IMR-90 (cell line): ENCODE measurements at regions not wholly inside any gene's neighbourhood (a gene's known extent, or its start where the extent isn't known, plus 50 kb on each side); places are given as distances from the start of the nearest gene placed in this dataset.
A peak's percentile ranks its signal among the peaks of the same experiment; 100 is the strongest.

Experiments used
- ATAC-seq: fragments of 200-7000 bp; cut with Tn5 transposase; 2 replicates; pipeline ENCODE4 v1.9.1; 2020; ENCODE audit warnings: low read depth, mild to moderate bottlenecking, moderate library complexity
- BruUV-seq: library from RNA; stranded (reverse); fragments of 400-500 nt; replicated peaks from 2 replicates; lab custom pipeline; 2021; lab: Mats Ljungman, UMichigan
- CTCF ChIA-PET: fragments of 300-600 bp; formaldehyde crosslinking; extraction: SDS; loops from one replicate; lab custom pipeline; 2021; ENCODE audit warnings: antibody characterized with exemption; lab: Yijun Ruan, JAX
- POLR2A ChIA-PET: fragments of 300-600 bp; sonication (Branson Sonifier 250); formaldehyde crosslinking; loops from one replicate; lab custom pipeline; 2022; ENCODE audit warnings: antibody characterized with exemption; ENCODE audit not compliant: unreplicated experiment; lab: Charles Lee
- DNase-seq: peaks from one replicate; pipeline ENCODE4 v3.0.0; 2013
- H2AFZ ChIP-seq: replicated peaks from 2 replicates; pipeline ENCODE3; 2013; ENCODE audit warnings: low read length, mild to moderate bottlenecking; ENCODE audit not compliant: poor library complexity
- H2AK5ac ChIP-seq: 2 replicates; pipeline ENCODE4 v1.6.1; 2013; ENCODE audit warnings: low read depth, low read length, inconsistent platforms
- H2AK9ac ChIP-seq: replicated peaks from 2 replicates; pipeline ENCODE3; 2013; ENCODE audit warnings: mild to moderate bottlenecking, low read depth, low read length, moderate library complexity; ENCODE audit not compliant: poor library complexity
- H2BK120ac ChIP-seq: 2 replicates; pipeline ENCODE4 v1.6.1; 2013; ENCODE audit warnings: low read depth, low read length, inconsistent platforms
- H2BK15ac ChIP-seq: 3 replicates; pipeline ENCODE4 v1.6.1; 2013; ENCODE audit warnings: low read depth, low read length, inconsistent platforms
- H2BK20ac ChIP-seq: 2 replicates; pipeline ENCODE4 v1.6.1; 2013; ENCODE audit warnings: low read depth, mild to moderate bottlenecking, inconsistent platforms, low read length, moderate library complexity
- H2BK5ac ChIP-seq: 2 replicates; pipeline ENCODE4 v1.6.1; 2013; ENCODE audit warnings: mild to moderate bottlenecking, low read depth, low read length, inconsistent platforms; ENCODE audit not compliant: poor library complexity, severe bottlenecking
- H3K14ac ChIP-seq: replicated peaks from 2 replicates; pipeline ENCODE4 v1.6.1; 2013; ENCODE audit warnings: low read depth, low read length, inconsistent platforms
- H3K18ac ChIP-seq: 2 replicates; pipeline ENCODE4 v1.6.1; 2013; ENCODE audit warnings: low read depth, low read length, control low read depth
- H3K23ac ChIP-seq: 2 replicates; pipeline ENCODE4 v1.6.1; 2013; ENCODE audit warnings: low read depth, low read length, inconsistent platforms
- H3K27ac ChIP-seq: 2 replicates; pipeline ENCODE4 v1.5.1; 2013; ENCODE audit warnings: mild to moderate bottlenecking, control low read depth, low read length; ENCODE audit not compliant: insufficient read depth
- H3K27me3 ChIP-seq: 2 replicates; pipeline ENCODE4 v1.6.1; 2013; ENCODE audit warnings: low read length; ENCODE audit not compliant: control insufficient read depth, insufficient read depth
- H3K36me3 ChIP-seq: 2 replicates; pipeline ENCODE4 v1.6.1; 2013; ENCODE audit warnings: low read length, mixed read lengths; ENCODE audit not compliant: control insufficient read depth, insufficient read depth
- H3K4ac ChIP-seq: 2 replicates; pipeline ENCODE4 v1.6.1; 2013; ENCODE audit warnings: low read depth, low read length, inconsistent platforms
- H3K4me1 ChIP-seq: 2 replicates; pipeline ENCODE4 v1.6.1; 2013; ENCODE audit warnings: low read length, mixed read lengths; ENCODE audit not compliant: control insufficient read depth, insufficient read depth
- H3K4me2 ChIP-seq: 2 replicates; pipeline ENCODE4 v1.6.1; 2013; ENCODE audit warnings: low read depth, mild to moderate bottlenecking, control low read depth, low read length, moderate library complexity
- H3K4me3 ChIP-seq: 2 replicates; pipeline ENCODE4 v1.5.1; 2013; ENCODE audit warnings: low read depth, mild to moderate bottlenecking, control low read depth, low read length, moderate library complexity; ENCODE audit not compliant: insufficient read depth
- H3K56ac ChIP-seq: 2 replicates; pipeline ENCODE4 v1.6.1; 2013; ENCODE audit warnings: low read length, inconsistent platforms; ENCODE audit not compliant: insufficient read depth; ENCODE audit errors: extremely low read depth
- H3K79me1 ChIP-seq, 2 experiments: 2 replicates each; pipeline ENCODE4 v1.6.1; 2013; ENCODE audit warnings: low read length in 2 of 2, inconsistent platforms in 1 of 2, low read depth in 1 of 2
- H3K9ac ChIP-seq: 2 replicates; pipeline ENCODE4 v1.6.1; 2013; ENCODE audit warnings: low read depth, low read length, control low read depth
- H3K9me1 ChIP-seq: 2 replicates; pipeline ENCODE4 v1.6.1; 2013; ENCODE audit warnings: low read length, inconsistent platforms; ENCODE audit not compliant: insufficient read depth
- H3K9me3 ChIP-seq: 2 replicates; pipeline ENCODE4 v1.6.1; 2013; ENCODE audit warnings: low read length; ENCODE audit not compliant: control insufficient read depth, insufficient read depth
- H4K20me1 ChIP-seq: 2 replicates; pipeline ENCODE4 v1.6.1; 2013; ENCODE audit warnings: low read length, inconsistent platforms; ENCODE audit not compliant: insufficient read depth
- H4K5ac ChIP-seq: 2 replicates; pipeline ENCODE4 v1.6.1; 2013; ENCODE audit warnings: mild to moderate bottlenecking, low read depth, low read length, control low read depth
- H4K8ac ChIP-seq, 2 experiments: 2 replicates each; pipeline ENCODE4 v1.6.1; 2013; ENCODE audit warnings: low read depth in 2 of 2, low read length in 2 of 2, control low read depth in 1 of 2, inconsistent platforms in 1 of 2
- H4K91ac ChIP-seq: 2 replicates; pipeline ENCODE4 v1.6.1; 2013; ENCODE audit warnings: low read depth, low read length, inconsistent platforms; ENCODE audit not compliant: insufficient read depth
- CHD1 ChIP-seq: IDR thresholded peaks from 2 replicates; pipeline ENCODE4 v1.6.1; 2012; ENCODE audit warnings: low read depth, low read length, improper control_type of control experiment
- MAFK ChIP-seq: IDR thresholded peaks from 2 replicates; pipeline ENCODE4 v1.6.1; 2012; ENCODE audit warnings: low read depth, low read length, improper control_type of control experiment
- MXI1 ChIP-seq: IDR thresholded peaks from 2 replicates; pipeline ENCODE4 v1.6.1; 2012; ENCODE audit warnings: low read depth, mild to moderate bottlenecking, low read length, moderate library complexity, borderline replicate concordance
- NFE2L2 ChIP-seq: fragments of 150-350 bp; IDR thresholded peaks from 2 replicates; pipeline ENCODE4 v1.6.1; 2016; ENCODE audit warnings: low read depth, mild to moderate bottlenecking, low read length
- RFX5 ChIP-seq: IDR thresholded peaks from 2 replicates; pipeline ENCODE4 v1.8.0; 2012; ENCODE audit warnings: low read depth, mild to moderate bottlenecking, low read length, moderate library complexity
- SMC3 ChIP-seq: fragments of 150-350 bp; IDR thresholded peaks from 2 replicates; pipeline ENCODE4 v1.6.1; 2016; ENCODE audit warnings: low read depth, mild to moderate bottlenecking, antibody characterized with exemption, low read length, moderate library complexity
- WGBS, 2 experiments: methylation state at CpG; one replicate each; pipeline versions ENCODE4 v1.1.5 to v1.1.7; 2013; ENCODE audit warnings: missing lambda C conversion rate in 2 of 2; ENCODE audit not compliant: insufficient read length in 1 of 2; ENCODE audit errors: extremely low coverage in 2 of 2; 5-methylcytosine and 5-hydroxymethylcytosine counted together
- dilution Hi-C: fragments of 300-500 bp; cut with HindIII; formaldehyde crosslinking; loops from one replicate; pipeline ENCODE4 v1.14.3; 2018; ENCODE audit warnings: low sequenced_read_pairs; ENCODE audit not compliant: unreplicated experiment
- in situ Hi-C: fragments of 300-500 bp; cut with MboI; formaldehyde crosslinking; loops from 3 replicates; pipeline ENCODE4 v1.14.3; 2019; ENCODE audit warnings: low sequenced_read_pairs, inconsistent platforms, mixed read lengths
- intact Hi-C: fragments of 100-400 bp; cut with micrococcal nuclease; formaldehyde crosslinking; loops from 2 replicates; pipeline ENCODE4 v1.10.0; 2022
- TF ChIP-seq, protein P1 (sequence below): conservative IDR thresholded peaks from 2 replicates; pipeline ENCODE4 v1.5.1; 2012; ENCODE audit warnings: mild to moderate bottlenecking, low read depth, low read length, improper control_type of control experiment
- TF ChIP-seq, protein P2 (sequence below): fragments of 150-350 bp; IDR thresholded peaks from 2 replicates; pipeline ENCODE4 v1.6.1; 2016; ENCODE audit warnings: low read depth, mild to moderate bottlenecking, low read length, moderate library complexity, borderline replicate concordance

DNA sequence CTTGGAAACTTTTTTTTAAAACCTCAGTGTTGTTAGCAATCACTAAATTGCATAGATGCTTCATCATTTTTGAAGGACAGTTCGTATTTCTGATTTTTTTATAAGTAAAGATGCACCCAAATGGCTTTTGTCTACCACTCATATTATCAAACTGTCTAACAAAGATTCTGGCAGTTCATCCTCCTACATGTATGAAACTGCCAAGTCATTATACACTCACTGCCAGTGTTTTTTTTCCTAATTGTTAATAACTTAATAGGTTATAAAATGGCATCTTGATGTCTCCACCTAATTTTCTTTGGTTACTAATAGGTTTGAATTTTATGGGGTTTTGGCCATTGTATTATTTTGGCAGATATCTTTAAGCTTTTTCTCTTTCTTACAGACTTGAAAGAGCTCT is 77.0 kb downstream of the HTR5A start:
- no peak overlapping the region for H2BK5ac ChIP-seq
- no peak overlapping the region for H3K4me3 ChIP-seq
- no peak overlapping the region for H3K56ac ChIP-seq
- no peak overlapping the region for H4K91ac ChIP-seq
- H3K9ac ChIP-seq: no peak overlapping the region
- no peak overlapping the region for H2AFZ ChIP-seq
- H3K4ac ChIP-seq: no peak overlapping the region
- no CpG with 5 or more reads among the region's 1 CpG for WGBS, 2 experiments
- H3K79me1 ChIP-seq: no peaks in the 10 kb centered on the region
- CTCF ChIA-PET: interaction anchor here (0.7 kb wide), 1 partner anchor 1965 kb away, joined by 4 read pairs; no protein-coding TSS in a partner anchor
- H3K27me3 ChIP-seq: peaks cover 2% of the 10 kb centered on the region; the same call in 1 of the 2 replicates
- intact Hi-C loops (no loop called here), in situ Hi-C loops (no loop called here), dilution Hi-C loops (no loop called here)
- no peak overlapping the region for H3K14ac ChIP-seq
- H3K9me1 ChIP-seq: no peaks in the 10 kb centered on the region
- no peak for DNase-seq
- POLR2A ChIA-PET: no interaction called here
- no peaks in the 10 kb centered on the region for H4K20me1 ChIP-seq
- no peak overlapping the region for H3K18ac ChIP-seq
- no peak overlapping the region for H4K5ac ChIP-seq
- H3K23ac ChIP-seq: no peak overlapping the region
- H3K9me3 ChIP-seq: no peaks in the 10 kb centered on the region
- H2BK20ac ChIP-seq: no peak overlapping the region
- BruUV-seq: no TSS peak
- no peak overlapping the region for H4K8ac ChIP-seq
- no peak overlapping the region for H2BK15ac ChIP-seq
- no peak overlapping the region for H2AK9ac ChIP-seq
- no peaks in the 10 kb centered on the region for H3K36me3 ChIP-seq
- no peaks in the 10 kb centered on the region for H3K4me1 ChIP-seq
- H2AK5ac ChIP-seq: no peak overlapping the region
- no peak overlapping the region for H3K27ac ChIP-seq
- no peak overlapping the region for H3K4me2 ChIP-seq
- no peak for ATAC-seq
- TF ChIP-seq MAFK: no peak
- no peak for TF ChIP-seq MXI1
- TF ChIP-seq, protein P1, sequence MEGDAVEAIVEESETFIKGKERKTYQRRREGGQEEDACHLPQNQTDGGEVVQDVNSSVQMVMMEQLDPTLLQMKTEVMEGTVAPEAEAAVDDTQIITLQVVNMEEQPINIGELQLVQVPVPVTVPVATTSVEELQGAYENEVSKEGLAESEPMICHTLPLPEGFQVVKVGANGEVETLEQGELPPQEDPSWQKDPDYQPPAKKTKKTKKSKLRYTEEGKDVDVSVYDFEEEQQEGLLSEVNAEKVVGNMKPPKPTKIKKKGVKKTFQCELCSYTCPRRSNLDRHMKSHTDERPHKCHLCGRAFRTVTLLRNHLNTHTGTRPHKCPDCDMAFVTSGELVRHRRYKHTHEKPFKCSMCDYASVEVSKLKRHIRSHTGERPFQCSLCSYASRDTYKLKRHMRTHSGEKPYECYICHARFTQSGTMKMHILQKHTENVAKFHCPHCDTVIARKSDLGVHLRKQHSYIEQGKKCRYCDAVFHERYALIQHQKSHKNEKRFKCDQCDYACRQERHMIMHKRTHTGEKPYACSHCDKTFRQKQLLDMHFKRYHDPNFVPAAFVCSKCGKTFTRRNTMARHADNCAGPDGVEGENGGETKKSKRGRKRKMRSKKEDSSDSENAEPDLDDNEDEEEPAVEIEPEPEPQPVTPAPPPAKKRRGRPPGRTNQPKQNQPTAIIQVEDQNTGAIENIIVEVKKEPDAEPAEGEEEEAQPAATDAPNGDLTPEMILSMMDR: no peak
- TF ChIP-seq, protein P2, sequence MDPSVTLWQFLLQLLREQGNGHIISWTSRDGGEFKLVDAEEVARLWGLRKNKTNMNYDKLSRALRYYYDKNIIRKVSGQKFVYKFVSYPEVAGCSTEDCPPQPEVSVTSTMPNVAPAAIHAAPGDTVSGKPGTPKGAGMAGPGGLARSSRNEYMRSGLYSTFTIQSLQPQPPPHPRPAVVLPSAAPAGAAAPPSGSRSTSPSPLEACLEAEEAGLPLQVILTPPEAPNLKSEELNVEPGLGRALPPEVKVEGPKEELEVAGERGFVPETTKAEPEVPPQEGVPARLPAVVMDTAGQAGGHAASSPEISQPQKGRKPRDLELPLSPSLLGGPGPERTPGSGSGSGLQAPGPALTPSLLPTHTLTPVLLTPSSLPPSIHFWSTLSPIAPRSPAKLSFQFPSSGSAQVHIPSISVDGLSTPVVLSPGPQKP: no peak
- TF ChIP-seq SMC3: no peak
- TF ChIP-seq NFE2L2: peak; percentile 43; the same call in 1 of the 2 replicates
- no peak for TF ChIP-seq CHD1
- TF ChIP-seq RFX5: no peak
- H2BK120ac ChIP-seq: no peak overlapping the region
